NB4 (cell line): ENCODE measurements at regions not wholly inside any gene's neighbourhood (a gene's known extent, or its start where the extent isn't known, plus 50 kb on each side); places are given as distances from the start of the nearest gene placed in this dataset.

Source experiments
- POLR2A ChIP-seq: IDR thresholded peaks from 2 replicates; pipeline ENCODE4 v1.6.1; 2011; ENCODE audit warnings: mild to moderate bottlenecking; ENCODE audit not compliant: insufficient read length; ENCODE audit errors: extremely low read depth
- TF ChIP-seq, protein P1 (sequence below): IDR thresholded peaks from one replicate; pipeline ENCODE4 v1.5.1; 2012; ENCODE audit warnings: low read depth, low read length

DNA sequence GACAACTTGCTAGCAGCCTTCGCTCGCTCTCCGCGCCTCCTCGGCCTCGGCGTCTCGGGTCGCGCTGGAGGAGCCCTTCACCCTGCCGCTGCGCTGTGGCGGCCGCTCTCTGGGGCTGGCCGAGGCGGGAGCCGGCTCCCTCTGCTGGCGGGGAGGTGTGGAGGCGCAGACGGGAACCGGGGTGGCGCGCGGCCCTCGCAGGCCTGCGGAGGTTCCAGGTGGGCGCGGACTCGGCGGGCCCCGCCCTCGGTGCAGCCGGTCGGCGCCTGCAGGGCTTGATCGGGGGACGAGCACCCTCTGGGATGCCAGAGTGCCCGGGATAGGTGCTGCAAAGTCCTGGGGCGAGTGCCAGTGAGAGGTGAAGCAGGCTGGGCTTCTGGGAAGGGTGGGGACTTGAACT lies 989.9 kb downstream of the ROBO2 start:
- TF ChIP-seq POLR2A = no peak
- TF ChIP-seq, protein P1, sequence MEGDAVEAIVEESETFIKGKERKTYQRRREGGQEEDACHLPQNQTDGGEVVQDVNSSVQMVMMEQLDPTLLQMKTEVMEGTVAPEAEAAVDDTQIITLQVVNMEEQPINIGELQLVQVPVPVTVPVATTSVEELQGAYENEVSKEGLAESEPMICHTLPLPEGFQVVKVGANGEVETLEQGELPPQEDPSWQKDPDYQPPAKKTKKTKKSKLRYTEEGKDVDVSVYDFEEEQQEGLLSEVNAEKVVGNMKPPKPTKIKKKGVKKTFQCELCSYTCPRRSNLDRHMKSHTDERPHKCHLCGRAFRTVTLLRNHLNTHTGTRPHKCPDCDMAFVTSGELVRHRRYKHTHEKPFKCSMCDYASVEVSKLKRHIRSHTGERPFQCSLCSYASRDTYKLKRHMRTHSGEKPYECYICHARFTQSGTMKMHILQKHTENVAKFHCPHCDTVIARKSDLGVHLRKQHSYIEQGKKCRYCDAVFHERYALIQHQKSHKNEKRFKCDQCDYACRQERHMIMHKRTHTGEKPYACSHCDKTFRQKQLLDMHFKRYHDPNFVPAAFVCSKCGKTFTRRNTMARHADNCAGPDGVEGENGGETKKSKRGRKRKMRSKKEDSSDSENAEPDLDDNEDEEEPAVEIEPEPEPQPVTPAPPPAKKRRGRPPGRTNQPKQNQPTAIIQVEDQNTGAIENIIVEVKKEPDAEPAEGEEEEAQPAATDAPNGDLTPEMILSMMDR = no peak
